HepG2 (cell line): ENCODE measurements at regions not wholly inside any gene's neighbourhood (a gene's known extent, or its start where the extent isn't known, plus 50 kb on each side); places are given as distances from the start of the nearest gene placed in this dataset.
"Not testable (repeated sequence)": the region's sequence is repeated elsewhere in the genome, so short reads cannot be mapped to it uniquely, and the experiment has no call there.

ENCODE experiments used
- ATAC-seq: fragments of 200-7000 bp; cut with Tn5 transposase; 3 replicates; pipeline ENCODE4 v1.9.1; 2020; ENCODE audit warnings: mild to moderate bottlenecking, moderate library complexity
- BruUV-seq: library from RNA; stranded (reverse); fragments of 400-500 nt; replicated peaks from 2 replicates; lab custom pipeline; 2021; lab: Mats Ljungman, UMichigan
- CTCF ChIA-PET: fragments of 300-600 bp; formaldehyde crosslinking; extraction: SDS; loops from one replicate; lab custom pipeline; 2021; ENCODE audit warnings: low total read pairs, inconsistent platforms, low intra/inter-chr PET ratio; lab: Yijun Ruan, JAX
- POLR2A ChIA-PET: fragments of 350-600 bp; sonication (Branson Sonifier 250); formaldehyde crosslinking; loops from one replicate; lab custom pipeline; 2020; ENCODE audit warnings: antibody characterized with exemption, inconsistent platforms; lab: Yijun Ruan, JAX
- DNase-seq: peaks from one replicate; pipeline ENCODE4 v3.0.0-alpha.2; 2015; ENCODE audit warnings: low spot score
- FAIRE-seq: peaks from 3 replicates; lab custom pipeline; 2011; peaks lifted over from hg19 to GRCh38; lab: Jason Lieb, UNC
- H2AFZ ChIP-seq: one replicate; pipeline ENCODE4 v1.6.1; 2011; ENCODE audit warnings: low read length, inconsistent platforms
- H3K27ac ChIP-seq: fragments of 300-600 bp; 3 replicates; pipeline ENCODE4 v1.8.0; 2011; ENCODE audit warnings: mixed run types, mild to moderate bottlenecking, mixed read lengths, low read length, inconsistent platforms; ENCODE audit not compliant: insufficient read depth; ENCODE audit errors: extremely low read length
- H3K27me3 ChIP-seq, 2 experiments: fragments of 200-600 bp in 1 of 2; 2 replicates in 1 of 2; 3 replicates in 1 of 2; pipeline versions ENCODE4 v1.6.0 to v1.8.0; 2011; ENCODE audit warnings: low read length in 2 of 2, mild to moderate bottlenecking in 2 of 2, moderate library complexity in 2 of 2, inconsistent platforms in 1 of 2; ENCODE audit not compliant: insufficient read depth in 2 of 2, control insufficient read depth in 1 of 2
- H3K36me3 ChIP-seq, 2 experiments: fragments of 200-600 bp in 1 of 2; replicated peaks in 1 of 2; 2 replicates in 1 of 2; 3 replicates in 1 of 2; pipeline versions ENCODE4 v1.5.1 to v1.8.0; 2011; ENCODE audit warnings: low read length in 2 of 2, inconsistent platforms in 1 of 2; ENCODE audit not compliant: insufficient read depth in 2 of 2, control insufficient read depth in 1 of 2
- H3K4me1 ChIP-seq: 2 replicates; pipeline ENCODE4 v1.5.1; 2012; ENCODE audit warnings: low read length, inconsistent platforms; ENCODE audit not compliant: insufficient read depth
- H3K4me2 ChIP-seq: 2 replicates; pipeline ENCODE4 v1.6.0; 2011; ENCODE audit warnings: low read depth, low read length, inconsistent platforms
- H3K4me3 ChIP-seq, 3 experiments: fragments of 200-600 bp in 1 of 3; sonication (generic), shearing (Covaris generic) in 1 of 3; replicated peaks in 1 of 3; 2 replicates each; pipeline ENCODE4 v1.5.1; 2011 to 2016; ENCODE audit warnings: low read length in 3 of 3, inconsistent platforms in 2 of 3, low read depth in 2 of 3, mild to moderate bottlenecking in 2 of 3, control low read depth in 1 of 3, mixed read lengths in 1 of 3; ENCODE audit not compliant: insufficient read depth in 1 of 3
- H3K79me2 ChIP-seq: one replicate; pipeline ENCODE4 v1.6.1; 2011; ENCODE audit warnings: low read length, inconsistent platforms; ENCODE audit not compliant: insufficient read depth
- H3K9ac ChIP-seq: 2 replicates; pipeline ENCODE4 v1.6.0; 2011; ENCODE audit warnings: mild to moderate bottlenecking, low read depth, low read length, inconsistent platforms; ENCODE audit not compliant: insufficient read depth
- H3K9me3 ChIP-seq: 2 replicates; pipeline ENCODE4 v1.5.1; 2012; ENCODE audit warnings: mild to moderate bottlenecking, low read length
- H4K20me1 ChIP-seq: 2 replicates; pipeline ENCODE4 v1.6.0; 2011; ENCODE audit warnings: inconsistent platforms, mild to moderate bottlenecking, low read length, moderate library complexity; ENCODE audit not compliant: insufficient read depth
- CEBPB ChIP-seq: IDR thresholded peaks from 2 replicates; pipeline ENCODE4 v1.6.1; 2011; ENCODE audit warnings: low read depth, low read length, improper control_type of control experiment, borderline replicate concordance
- MAF1 ChIP-seq: sonication (generic); formaldehyde crosslinking; IDR thresholded peaks from 2 replicates; pipeline ENCODE4 v1.5.0; 2020; ENCODE audit warnings: missing genetic modification reagents, borderline replicate concordance
- WGBS: methylation state at CpG from one replicate; pipeline ENCODE4 v1.1.6; 2017; ENCODE audit warnings: low lambda C conversion rate; 5-methylcytosine and 5-hydroxymethylcytosine counted together
- in situ Hi-C: cut with HindIII; loops from 2 replicates; pipeline ENCODE4 v1.10.0; 2017; ENCODE audit warnings: low pct_unique_long_range_greater_than_20kb; ENCODE audit not compliant: extremely low pct_ligation_motif_present
- intact Hi-C: fragments of 100-400 bp; cut with micrococcal nuclease; formaldehyde crosslinking; loops from one replicate; pipeline ENCODE4 v1.10.0; 2022; ENCODE audit not compliant: unreplicated experiment
- TF ChIP-seq, protein P1 (sequence below): sonication (generic); formaldehyde crosslinking; IDR thresholded peaks from 2 replicates; pipeline ENCODE4 v1.9.0; 2022; ENCODE audit warnings: low read depth, missing genetic modification reagents
- TF ChIP-seq, protein P2 (sequence below), 2 experiments: fragments of 450-650 bp in 1 of 2; sonication (generic) in 1 of 2; formaldehyde crosslinking in 1 of 2; IDR thresholded peaks; 2 replicates each; pipeline versions ENCODE4 v1.6.1 to v1.8.0; 2016 to 2022; ENCODE audit warnings: antibody characterized with exemption in 1 of 2, mild to moderate bottlenecking in 1 of 2, missing genetic modification reagents in 1 of 2

DNA sequence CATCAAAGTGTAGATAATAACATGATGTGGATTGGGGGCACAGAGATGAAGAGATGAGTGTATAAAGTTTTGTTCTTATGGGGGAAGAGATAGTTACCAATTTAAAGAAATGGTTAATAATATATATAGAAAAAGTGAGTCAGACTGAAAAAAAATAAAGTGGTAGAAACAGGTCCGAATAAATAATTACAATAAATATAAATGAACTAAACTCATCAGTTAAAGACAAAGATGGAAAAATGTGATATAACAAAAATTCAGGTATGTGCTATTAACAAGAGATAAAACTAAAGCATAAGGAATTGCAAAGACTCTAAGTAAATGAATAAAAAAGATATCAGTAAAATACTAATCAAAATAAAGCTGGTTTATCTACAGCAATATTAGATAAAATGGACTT is 61.1 kb upstream of the KPNA3 start:
- H3K4me1 ChIP-seq, result peaks cover 24% of the 10 kb centered on the region
- TF ChIP-seq MAF1 (CRISPR knock-in tag), result no peak
- TF ChIP-seq, protein P1, sequence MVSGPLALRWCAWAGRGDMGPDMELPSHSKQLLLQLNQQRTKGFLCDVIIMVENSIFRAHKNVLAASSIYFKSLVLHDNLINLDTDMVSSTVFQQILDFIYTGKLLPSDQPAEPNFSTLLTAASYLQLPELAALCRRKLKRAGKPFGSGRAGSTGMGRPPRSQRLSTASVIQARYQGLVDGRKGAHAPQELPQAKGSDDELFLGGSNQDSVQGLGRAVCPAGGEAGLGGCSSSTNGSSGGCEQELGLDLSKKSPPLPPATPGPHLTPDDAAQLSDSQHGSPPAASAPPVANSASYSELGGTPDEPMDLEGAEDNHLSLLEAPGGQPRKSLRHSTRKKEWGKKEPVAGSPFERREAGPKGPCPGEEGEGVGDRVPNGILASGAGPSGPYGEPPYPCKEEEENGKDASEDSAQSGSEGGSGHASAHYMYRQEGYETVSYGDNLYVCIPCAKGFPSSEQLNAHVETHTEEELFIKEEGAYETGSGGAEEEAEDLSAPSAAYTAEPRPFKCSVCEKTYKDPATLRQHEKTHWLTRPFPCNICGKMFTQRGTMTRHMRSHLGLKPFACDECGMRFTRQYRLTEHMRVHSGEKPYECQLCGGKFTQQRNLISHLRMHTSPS (CRISPR knock-in tag), result no peak
- TF ChIP-seq CEBPB, result no peak
- TF ChIP-seq, protein P2, sequence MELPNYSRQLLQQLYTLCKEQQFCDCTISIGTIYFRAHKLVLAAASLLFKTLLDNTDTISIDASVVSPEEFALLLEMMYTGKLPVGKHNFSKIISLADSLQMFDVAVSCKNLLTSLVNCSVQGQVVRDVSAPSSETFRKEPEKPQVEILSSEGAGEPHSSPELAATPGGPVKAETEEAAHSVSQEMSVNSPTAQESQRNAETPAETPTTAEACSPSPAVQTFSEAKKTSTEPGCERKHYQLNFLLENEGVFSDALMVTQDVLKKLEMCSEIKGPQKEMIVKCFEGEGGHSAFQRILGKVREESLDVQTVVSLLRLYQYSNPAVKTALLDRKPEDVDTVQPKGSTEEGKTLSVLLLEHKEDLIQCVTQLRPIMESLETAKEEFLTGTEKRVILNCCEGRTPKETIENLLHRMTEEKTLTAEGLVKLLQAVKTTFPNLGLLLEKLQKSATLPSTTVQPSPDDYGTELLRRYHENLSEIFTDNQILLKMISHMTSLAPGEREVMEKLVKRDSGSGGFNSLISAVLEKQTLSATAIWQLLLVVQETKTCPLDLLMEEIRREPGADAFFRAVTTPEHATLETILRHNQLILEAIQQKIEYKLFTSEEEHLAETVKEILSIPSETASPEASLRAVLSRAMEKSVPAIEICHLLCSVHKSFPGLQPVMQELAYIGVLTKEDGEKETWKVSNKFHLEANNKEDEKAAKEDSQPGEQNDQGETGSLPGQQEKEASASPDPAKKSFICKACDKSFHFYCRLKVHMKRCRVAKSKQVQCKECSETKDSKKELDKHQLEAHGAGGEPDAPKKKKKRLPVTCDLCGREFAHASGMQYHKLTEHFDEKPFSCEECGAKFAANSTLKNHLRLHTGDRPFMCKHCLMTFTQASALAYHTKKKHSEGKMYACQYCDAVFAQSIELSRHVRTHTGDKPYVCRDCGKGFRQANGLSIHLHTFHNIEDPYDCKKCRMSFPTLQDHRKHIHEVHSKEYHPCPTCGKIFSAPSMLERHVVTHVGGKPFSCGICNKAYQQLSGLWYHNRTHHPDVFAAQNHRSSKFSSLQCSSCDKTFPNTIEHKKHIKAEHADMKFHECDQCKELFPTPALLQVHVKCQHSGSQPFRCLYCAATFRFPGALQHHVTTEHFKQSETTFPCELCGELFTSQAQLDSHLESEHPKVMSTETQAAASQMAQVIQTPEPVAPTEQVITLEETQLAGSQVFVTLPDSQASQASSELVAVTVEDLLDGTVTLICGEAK (IDR thresholded peaks at IDR 0.05), result no peak
- TF ChIP-seq, protein P2 (CRISPR knock-in tag; IDR thresholded peaks at IDR 0.05), result no peak
- TF ChIP-seq, all 625 proteins: peak for 0
- WGBS, result 74% methylated on average over 1 of the region's 1 CpG
- no peak overlapping the region for H3K4me2 ChIP-seq
- H3K27ac ChIP-seq, result no peak overlapping the region
- CTCF ChIA-PET, result no interaction called here
- H3K79me2 ChIP-seq, result no peaks in the 10 kb centered on the region
- H3K9ac ChIP-seq, result no peak overlapping the region
- ATAC-seq, result no peak
- H3K36me3 ChIP-seq, result no peaks in the 10 kb centered on the region
- H3K9me3 ChIP-seq, result peaks cover 24% of the 10 kb centered on the region
- no peaks in the 10 kb centered on the region for H3K27me3 ChIP-seq
- H2AFZ ChIP-seq, result no peak overlapping the region
- no peak for FAIRE-seq
- H4K20me1 ChIP-seq, result no peaks in the 10 kb centered on the region
- in situ Hi-C loops (no loop called here), intact Hi-C loops (no loop called here)
- DNase-seq, result no peak
- POLR2A ChIA-PET, result no interaction called here
- no TSS peak for BruUV-seq
- no peak overlapping the region for H3K4me3 ChIP-seq

- H3K27me3 ChIP-seq, H3K27ac ChIP-seq, H2AFZ ChIP-seq, ATAC-seq, BruUV-seq, H3K79me2 ChIP-seq, POLR2A ChIA-PET, H3K9ac ChIP-seq, CTCF ChIA-PET, FAIRE-seq, H3K36me3 ChIP-seq, intact Hi-C loops, in situ Hi-C loops, H3K4me3 ChIP-seq, H4K20me1 ChIP-seq, H3K4me2 ChIP-seq, DNase-seq: not testable (repeated sequence)
- WGBS, result 55% methylated on average over 4 of the region's 4 CpGs
- Histone ChIP-seq H3K4me1 (peaks cover 23% of the 10 kb centered on the region), H3K9me3 (peaks cover 24% of the 10 kb centered on the region)
Observed at GRCh38 chr13:49852460-49852859, 60.0 kb upstream of the KPNA3 start.
